ENCODE measurements at regions not wholly inside any gene's neighbourhood (a gene's known extent, or its start where the extent isn't known, plus 50 kb on each side); places are given as distances from the start of the nearest gene placed in this dataset.

- TF ChIP-seq CTCF (conservative IDR thresholded peaks at IDR 0.05; ENCODE audit: low read depth in 2 of 2) (no peak), POLR2AphosphoS5 (IDR thresholded peaks at IDR 0.05; ENCODE audit: low read depth) (no peak), ETS1 (IDR thresholded peaks at IDR 0.05) (no peak), CREB1 (CRISPR knock-in tag; IDR thresholded peaks at IDR 0.05; ENCODE audit: low read depth) (no peak), EZH2phosphoT487 (IDR thresholded peaks at IDR 0.05; ENCODE audit: unreplicated experiment) (no peak)
Measured at GRCh38 chr14:39681782-39682399, 249.7 kb upstream of the FBXO33 start.

Measured in GM23338 (cell line).